ENCODE measurements at regions not wholly inside any gene's neighbourhood (a gene's known extent, or its start where the extent isn't known, plus 50 kb on each side); places are given as distances from the start of the nearest gene placed in this dataset.

DNA sequence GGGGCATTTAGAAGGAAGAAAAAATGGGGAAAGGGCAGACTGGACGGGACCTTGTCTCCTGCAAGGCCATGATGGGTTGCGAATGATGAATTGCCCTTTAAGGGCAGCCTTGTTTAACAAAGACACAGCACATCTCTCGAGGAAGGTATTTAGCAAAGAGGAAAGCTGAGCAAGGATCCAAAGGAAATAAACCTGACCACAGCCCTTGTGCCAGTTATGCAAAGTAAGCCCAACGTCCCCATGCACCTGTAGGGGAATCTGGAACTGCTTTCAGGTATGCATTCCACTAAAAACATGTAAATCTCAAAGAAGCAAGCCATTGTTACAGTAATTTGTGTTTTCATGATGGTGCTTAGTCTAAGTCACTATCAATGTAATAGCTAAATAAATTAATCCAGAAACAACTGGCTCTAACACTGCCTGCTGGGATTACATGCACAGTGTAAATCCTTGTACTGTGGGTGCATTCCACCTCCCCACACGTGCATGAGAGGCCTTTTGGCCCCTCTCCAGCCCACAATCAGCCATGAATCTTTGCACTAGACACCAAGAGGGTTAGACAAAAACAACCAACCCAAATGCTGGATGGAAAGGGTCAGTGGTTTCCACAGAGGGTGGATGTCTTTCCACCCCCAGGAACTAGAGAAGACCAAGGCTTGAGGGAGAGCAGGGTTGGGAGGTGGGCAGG, 228.8 kb upstream of the KAZN start:
- TF ChIP-seq, protein P1, sequence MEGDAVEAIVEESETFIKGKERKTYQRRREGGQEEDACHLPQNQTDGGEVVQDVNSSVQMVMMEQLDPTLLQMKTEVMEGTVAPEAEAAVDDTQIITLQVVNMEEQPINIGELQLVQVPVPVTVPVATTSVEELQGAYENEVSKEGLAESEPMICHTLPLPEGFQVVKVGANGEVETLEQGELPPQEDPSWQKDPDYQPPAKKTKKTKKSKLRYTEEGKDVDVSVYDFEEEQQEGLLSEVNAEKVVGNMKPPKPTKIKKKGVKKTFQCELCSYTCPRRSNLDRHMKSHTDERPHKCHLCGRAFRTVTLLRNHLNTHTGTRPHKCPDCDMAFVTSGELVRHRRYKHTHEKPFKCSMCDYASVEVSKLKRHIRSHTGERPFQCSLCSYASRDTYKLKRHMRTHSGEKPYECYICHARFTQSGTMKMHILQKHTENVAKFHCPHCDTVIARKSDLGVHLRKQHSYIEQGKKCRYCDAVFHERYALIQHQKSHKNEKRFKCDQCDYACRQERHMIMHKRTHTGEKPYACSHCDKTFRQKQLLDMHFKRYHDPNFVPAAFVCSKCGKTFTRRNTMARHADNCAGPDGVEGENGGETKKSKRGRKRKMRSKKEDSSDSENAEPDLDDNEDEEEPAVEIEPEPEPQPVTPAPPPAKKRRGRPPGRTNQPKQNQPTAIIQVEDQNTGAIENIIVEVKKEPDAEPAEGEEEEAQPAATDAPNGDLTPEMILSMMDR (IDR thresholded peaks at IDR 0.05; ENCODE audit: poor library complexity): no peak
- TF ChIP-seq EZH2 (IDR thresholded peaks at IDR 0.05; ENCODE audit: borderline replicate concordance): no peak

All from hepatocyte (in vitro differentiated cells).